CD14-positive monocyte (primary cell): ENCODE measurements at regions not wholly inside any gene's neighbourhood (a gene's known extent, or its start where the extent isn't known, plus 50 kb on each side); places are given as distances from the start of the nearest gene placed in this dataset.

Experiments used
- DNase-seq, 3 donors: peaks; one replicate each; pipeline ENCODE4 v3.0.0-alpha.2; 2011 to 2022
- H2AFZ ChIP-seq: 2 replicates; pipeline ENCODE4 v1.6.0; 2012; ENCODE audit warnings: mild to moderate bottlenecking, low read depth, low read length, inconsistent platforms; ENCODE audit not compliant: insufficient read depth, poor library complexity, severe bottlenecking
- H3K27ac ChIP-seq, 2 donors: 1 replicate in 1 of 2; 2 replicates in 1 of 2; pipeline ENCODE4 v1.5.1; 2012 to 2013; ENCODE audit warnings: low read length in 2 of 2, control low read depth in 1 of 2, inconsistent platforms in 1 of 2, low read depth in 1 of 2, mild to moderate bottlenecking in 1 of 2
- H3K27me3 ChIP-seq, 2 donors: one replicate each; pipeline versions ENCODE4 v1.6.0 to v1.6.1; 2011 to 2013; ENCODE audit warnings: low read length in 2 of 2; ENCODE audit not compliant: control insufficient read depth in 2 of 2, insufficient read depth in 2 of 2
- H3K36me3 ChIP-seq, 2 donors: replicated peaks in 1 of 2; 1 replicate in 1 of 2; 2 replicates in 1 of 2; pipeline versions ENCODE4 v1.5.1 to v1.6.1; 2012 to 2013; ENCODE audit warnings: low read length in 2 of 2, control low read depth in 1 of 2, inconsistent platforms in 1 of 2, mild to moderate bottlenecking in 1 of 2; ENCODE audit not compliant: insufficient read depth in 2 of 2, control insufficient read depth in 1 of 2
- H3K4me1 ChIP-seq, 2 donors: 1 replicate in 1 of 2; 2 replicates in 1 of 2; pipeline versions ENCODE4 v1.5.1 to v1.6.1; 2012 to 2013; ENCODE audit warnings: low read length in 2 of 2, control low read depth in 1 of 2, inconsistent platforms in 1 of 2, mild to moderate bottlenecking in 1 of 2, moderate library complexity in 1 of 2; ENCODE audit not compliant: insufficient read depth in 2 of 2, control insufficient read depth in 1 of 2
- H3K4me2 ChIP-seq: replicated peaks from 2 replicates; pipeline ENCODE3; 2012; ENCODE audit warnings: low read length, moderate library complexity, mild to moderate bottlenecking; ENCODE audit not compliant: poor library complexity, severe bottlenecking; ENCODE audit errors: extremely low read depth
- H3K4me3 ChIP-seq, 3 experiments: fragments of 200-600 bp in 1 of 3; sonication (generic) in 1 of 3; replicated peaks in 1 of 3; 1 replicate in 2 of 3; 2 replicates in 1 of 3; pipeline ENCODE4 v1.5.1; 2011 to 2013; ENCODE audit warnings: low read length in 3 of 3, mild to moderate bottlenecking in 3 of 3, control low read depth in 2 of 3, low read depth in 2 of 3, inconsistent platforms in 1 of 3, moderate library complexity in 1 of 3
- H3K79me2 ChIP-seq: 2 replicates; pipeline ENCODE4 v1.6.0; 2012; ENCODE audit warnings: mild to moderate bottlenecking, control low read depth, inconsistent platforms, low read length, moderate library complexity; ENCODE audit not compliant: insufficient read depth
- H3K9ac ChIP-seq: 2 replicates; pipeline ENCODE4 v1.6.0; 2017; ENCODE audit warnings: low read length, mild to moderate bottlenecking; ENCODE audit not compliant: insufficient read depth, poor library complexity, severe bottlenecking
- H3K9me3 ChIP-seq, 2 donors: replicated peaks in 1 of 2; 1 replicate in 1 of 2; 2 replicates in 1 of 2; pipeline versions ENCODE4 v1.5.1 to v1.6.1; 2012 to 2013; ENCODE audit warnings: low read length in 2 of 2, control low read depth in 1 of 2; ENCODE audit not compliant: control insufficient read depth in 1 of 2, insufficient read depth in 1 of 2
- H4K20me1 ChIP-seq: 2 replicates; pipeline ENCODE4 v1.6.0; 2012; ENCODE audit warnings: mild to moderate bottlenecking, low read length, control low read depth, moderate library complexity; ENCODE audit not compliant: insufficient read depth
- H3K27ac Mint-ChIP-seq, 7 donors: one replicate each; pipeline ENCODE4 v1.8.0; 2020; ENCODE audit warnings: mild to moderate bottlenecking in 7 of 7, mixed read lengths in 7 of 7, moderate library complexity in 6 of 7, inconsistent platforms in 2 of 7
- H3K27me3 Mint-ChIP-seq, 3 donors: one replicate each; pipeline ENCODE4 v1.8.0; 2021 to 2022; ENCODE audit warnings: low read depth in 3 of 3, mild to moderate bottlenecking in 3 of 3, mixed read lengths in 3 of 3, moderate library complexity in 3 of 3, inconsistent platforms in 1 of 3
- H3K36me3 Mint-ChIP-seq, 2 donors: one replicate each; pipeline ENCODE4 v1.8.0; 2020; ENCODE audit warnings: mixed read lengths in 2 of 2, inconsistent platforms in 1 of 2, mild to moderate bottlenecking in 1 of 2
- H3K4me1 Mint-ChIP-seq: one replicate; pipeline ENCODE4 v1.8.0; 2020; ENCODE audit warnings: mild to moderate bottlenecking, mixed read lengths
- H3K4me3 Mint-ChIP-seq, 2 donors: one replicate each; pipeline ENCODE4 v1.8.0; 2020; ENCODE audit warnings: mild to moderate bottlenecking in 2 of 2, mixed read lengths in 2 of 2, moderate library complexity in 1 of 2
- H3K9me3 Mint-ChIP-seq, 7 donors: one replicate each; pipeline ENCODE4 v1.8.0; 2020 to 2022; ENCODE audit warnings: mixed read lengths in 7 of 7, mild to moderate bottlenecking in 6 of 7, moderate library complexity in 6 of 7, inconsistent platforms in 2 of 7
- WGBS: methylation state at CpG from one replicate; pipeline ENCODE4 v1.1.5; 2013; ENCODE audit warnings: missing lambda C conversion rate; ENCODE audit not compliant: insufficient coverage; 5-methylcytosine and 5-hydroxymethylcytosine counted together
- intact Hi-C, 2 donors: fragments of 100-400 bp; cut with micrococcal nuclease; formaldehyde crosslinking; loops; one replicate each; pipeline versions ENCODE4 v1.15.0 to v1.15.1; 2023
- TF ChIP-seq, protein P1 (sequence below): fragments of 200-600 bp; IDR thresholded peaks from one replicate; pipeline ENCODE4 v1.8.0; 2022; ENCODE audit warnings: antibody characterized with exemption, mild to moderate bottlenecking

DNA sequence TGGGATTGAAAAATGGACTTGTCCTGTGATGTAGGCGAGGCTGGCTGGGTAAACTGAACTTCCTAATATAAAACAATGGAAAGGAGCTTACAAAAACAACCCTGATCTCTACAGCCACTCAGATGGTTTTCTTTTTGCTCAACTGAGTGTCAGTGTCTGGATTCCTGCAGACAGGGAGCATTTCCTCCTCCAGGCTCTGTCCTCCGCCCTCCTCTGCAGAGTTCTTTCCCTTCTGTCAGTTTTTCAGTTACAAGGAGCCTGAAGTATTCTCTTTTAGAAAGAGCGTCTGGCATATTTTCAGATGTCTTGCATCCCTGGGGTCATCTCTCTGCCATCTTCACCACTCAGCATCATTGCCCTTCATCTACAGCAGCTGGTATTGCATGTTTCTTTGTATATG, 50.0 kb upstream of the PITRM1 start:
- WGBS, result 94% methylated on average over 2 of the region's 3 CpGs
- H4K20me1 ChIP-seq, result no peaks in the 10 kb centered on the region
- Mint-ChIP-seq H3K4me3 (no peak overlapping the region), H3K27me3 (peaks cover 3 to 8% (median 7%) of the 10 kb centered on the region in 3 donors), H3K4me1 (peaks cover 4% of the 10 kb centered on the region), H3K36me3 (no peaks in the 10 kb centered on the region), H3K9me3 (peaks cover 0 to 7% (median 0%) of the 10 kb centered on the region in 7 donors), H3K27ac (no peak overlapping the region)
- intact Hi-C loops, result no loop called here
- no peak for DNase-seq
- H3K36me3 ChIP-seq, result no peaks in the 10 kb centered on the region
- no peaks in the 10 kb centered on the region for H3K79me2 ChIP-seq
- peaks cover 1 to 4% of the 10 kb centered on the region in 2 donors for H3K4me1 ChIP-seq
- H3K9me3 ChIP-seq, result no peaks in the 10 kb centered on the region
- TF ChIP-seq, protein P1, sequence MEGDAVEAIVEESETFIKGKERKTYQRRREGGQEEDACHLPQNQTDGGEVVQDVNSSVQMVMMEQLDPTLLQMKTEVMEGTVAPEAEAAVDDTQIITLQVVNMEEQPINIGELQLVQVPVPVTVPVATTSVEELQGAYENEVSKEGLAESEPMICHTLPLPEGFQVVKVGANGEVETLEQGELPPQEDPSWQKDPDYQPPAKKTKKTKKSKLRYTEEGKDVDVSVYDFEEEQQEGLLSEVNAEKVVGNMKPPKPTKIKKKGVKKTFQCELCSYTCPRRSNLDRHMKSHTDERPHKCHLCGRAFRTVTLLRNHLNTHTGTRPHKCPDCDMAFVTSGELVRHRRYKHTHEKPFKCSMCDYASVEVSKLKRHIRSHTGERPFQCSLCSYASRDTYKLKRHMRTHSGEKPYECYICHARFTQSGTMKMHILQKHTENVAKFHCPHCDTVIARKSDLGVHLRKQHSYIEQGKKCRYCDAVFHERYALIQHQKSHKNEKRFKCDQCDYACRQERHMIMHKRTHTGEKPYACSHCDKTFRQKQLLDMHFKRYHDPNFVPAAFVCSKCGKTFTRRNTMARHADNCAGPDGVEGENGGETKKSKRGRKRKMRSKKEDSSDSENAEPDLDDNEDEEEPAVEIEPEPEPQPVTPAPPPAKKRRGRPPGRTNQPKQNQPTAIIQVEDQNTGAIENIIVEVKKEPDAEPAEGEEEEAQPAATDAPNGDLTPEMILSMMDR, result no peak
- no peak overlapping the region for H3K27ac ChIP-seq
- no peak overlapping the region for H3K4me3 ChIP-seq
- no peak overlapping the region for H3K9ac ChIP-seq
- no peak overlapping the region for H2AFZ ChIP-seq
- no peaks in the 10 kb centered on the region for H3K27me3 ChIP-seq
- H3K4me2 ChIP-seq, result no peak overlapping the region
